HCT116 (cell line): ENCODE measurements at regions not wholly inside any gene's neighbourhood (a gene's known extent, or its start where the extent isn't known, plus 50 kb on each side); places are given as distances from the start of the nearest gene placed in this dataset.

Experiments
- ATAC-seq: fragments of 200-7000 bp; cut with Tn5 transposase; 2 replicates; pipeline ENCODE4 v1.9.1; 2020; ENCODE audit warnings: mild to moderate bottlenecking, moderate library complexity
- BruUV-seq: library from RNA; stranded (reverse); fragments of 400-500 nt; replicated peaks from 2 replicates; lab custom pipeline; 2021; lab: Mats Ljungman, UMichigan
- CTCF ChIA-PET: fragments of 300-600 bp; sonication (Branson Sonifier 250); formaldehyde crosslinking; loops from one replicate; lab custom pipeline; 2021; ENCODE audit warnings: antibody characterized with exemption; lab: Charles Lee
- POLR2A ChIA-PET: fragments of 300-600, 350-600 bp; sonication (Branson Sonifier 250); formaldehyde crosslinking; loops from one replicate; lab custom pipeline; 2021; ENCODE audit warnings: antibody characterized with exemption; lab: Charles Lee
- RAD21 ChIA-PET, 2 experiments: fragments of 300-600 bp; sonication (Branson Sonifier 250); formaldehyde crosslinking; loops; one replicate each; lab custom pipeline; 2023; ENCODE audit warnings: low total read pairs in 2 of 2; ENCODE audit not compliant: uncharacterized antibody in 2 of 2, unreplicated experiment in 2 of 2, low non-redundant PET in 1 of 2; lab: Charles Lee
- DNase-seq: peaks from one replicate; pipeline ENCODE4 v3.0.0-alpha.2; 2010; ENCODE audit warnings: low read depth, low spot score
- H2AFZ ChIP-seq: fragments of 200-600 bp; shearing (Covaris generic), sonication (generic); 2 replicates; pipeline ENCODE4 v1.6.1; 2017; ENCODE audit warnings: low read depth, mixed run types, mixed read lengths, antibody characterized with exemption, low read length; ENCODE audit not compliant: poor library complexity, severe bottlenecking
- H3K27ac ChIP-seq: 2 replicates; pipeline ENCODE4 v1.5.1; 2012; ENCODE audit warnings: low read depth, low read length
- H3K27me3 ChIP-seq: fragments of 200-600 bp; sonication (generic); 2 replicates; pipeline ENCODE4 v1.6.1; 2016; ENCODE audit warnings: mixed run types, low read length, mixed read lengths; ENCODE audit not compliant: insufficient read depth
- H3K36me3 ChIP-seq, 2 experiments: fragments of 200-500 bp in 1 of 2; fragments of 200-600 bp in 1 of 2; sonication (Bioruptor generic) in 1 of 2; sonication (generic) in 1 of 2; 2 replicates each; pipeline versions ENCODE4 v1.5.1 to v1.6.1; 2014 to 2016; ENCODE audit warnings: low read length in 2 of 2, inconsistent platforms in 1 of 2, mixed read lengths in 1 of 2, mixed run types in 1 of 2; ENCODE audit not compliant: insufficient read depth in 2 of 2, control insufficient read depth in 1 of 2
- H3K4me1 ChIP-seq, 2 experiments: fragments of 200-600 bp in 1 of 2; sonication (generic) in 1 of 2; 2 replicates each; pipeline versions ENCODE4 v1.5.1 to v1.6.1; 2012 to 2017; ENCODE audit warnings: low read length in 2 of 2, inconsistent platforms in 1 of 2, mild to moderate bottlenecking in 1 of 2, mixed read lengths in 1 of 2, mixed run types in 1 of 2, moderate library complexity in 1 of 2; ENCODE audit not compliant: insufficient read depth in 2 of 2, control insufficient read depth in 1 of 2
- H3K4me2 ChIP-seq: fragments of 200-600 bp; sonication (generic); 2 replicates; pipeline ENCODE4 v1.6.1; 2017; ENCODE audit warnings: mixed run types, low read length, mixed read lengths
- H3K4me3 ChIP-seq, 2 experiments: fragments of 200-600 bp in 1 of 2; sonication (generic) in 1 of 2; replicated peaks in 1 of 2; 2 replicates each; pipeline ENCODE4 v1.5.1; 2011 to 2016; ENCODE audit warnings: low read length in 2 of 2, control low read depth in 1 of 2, low read depth in 1 of 2, mild to moderate bottlenecking in 1 of 2, mixed read lengths in 1 of 2, mixed run types in 1 of 2
- H3K79me2 ChIP-seq: fragments of 200-600 bp; sonication (generic); 2 replicates; pipeline ENCODE4 v1.6.1; 2017; ENCODE audit warnings: mild to moderate bottlenecking, mixed run types, low read length, moderate library complexity, mixed read lengths; ENCODE audit not compliant: insufficient read depth
- H3K9ac ChIP-seq: fragments of 200-600 bp; sonication (generic); 2 replicates; pipeline ENCODE4 v1.6.1; 2016; ENCODE audit warnings: low read length, mixed read lengths
- H3K9me2 ChIP-seq: fragments of 200-600 bp; sonication (generic), shearing (Covaris generic); 2 replicates; pipeline ENCODE4 v1.6.1; 2017; ENCODE audit warnings: mixed run types, mild to moderate bottlenecking, moderate library complexity; ENCODE audit not compliant: insufficient read depth
- H3K9me3 ChIP-seq, 2 experiments: fragments of 200-500 bp in 1 of 2; fragments of 200-600 bp in 1 of 2; sonication (Bioruptor generic) in 1 of 2; sonication (generic) in 1 of 2; 2 replicates each; pipeline ENCODE4 v1.6.1; 2014 to 2017; ENCODE audit warnings: low read length in 2 of 2, mixed read lengths in 2 of 2, inconsistent platforms in 1 of 2, low read depth in 1 of 2, mild to moderate bottlenecking in 1 of 2, mixed run types in 1 of 2, moderate library complexity in 1 of 2; ENCODE audit not compliant: control insufficient read depth in 1 of 2, insufficient read depth in 1 of 2
- H4K20me1 ChIP-seq: fragments of 200-600 bp; sonication (generic), shearing (Covaris generic); 2 replicates; pipeline ENCODE4 v1.6.1; 2017; ENCODE audit warnings: mixed run types, mild to moderate bottlenecking, moderate library complexity; ENCODE audit not compliant: insufficient read depth
- EGR1 ChIP-seq: IDR thresholded peaks from 2 replicates; pipeline ENCODE4 v1.6.1; 2012; ENCODE audit warnings: low read depth
- JUND ChIP-seq: IDR thresholded peaks from 2 replicates; pipeline ENCODE4 v1.6.1; 2012
- MAX ChIP-seq: IDR thresholded peaks from 2 replicates; pipeline ENCODE4 v1.6.1; 2012
- POLR2A ChIP-seq: IDR thresholded peaks from 2 replicates; pipeline ENCODE4 v1.7.0; 2011; ENCODE audit warnings: borderline replicate concordance; ENCODE audit not compliant: insufficient read depth, insufficient read length; ENCODE audit errors: extremely low read depth
- POLR2AphosphoS5 ChIP-seq: IDR thresholded peaks from 2 replicates; pipeline ENCODE4 v1.6.1; 2011; ENCODE audit warnings: mild to moderate bottlenecking, low read depth, low read length, moderate library complexity
- RAD21 ChIP-seq: IDR thresholded peaks from 2 replicates; pipeline ENCODE4 v1.6.1; 2012; ENCODE audit warnings: low read depth, mild to moderate bottlenecking
- SIN3A ChIP-seq: IDR thresholded peaks from 2 replicates; pipeline ENCODE4 v1.6.1; 2012; ENCODE audit warnings: low read depth
- SRF ChIP-seq: IDR thresholded peaks from 2 replicates; pipeline ENCODE4 v1.6.1; 2012; ENCODE audit warnings: low read depth
- TCF7L2 ChIP-seq: IDR thresholded peaks from 2 replicates; pipeline ENCODE4 v1.7.0; 2011; ENCODE audit warnings: borderline replicate concordance, inconsistent platforms; ENCODE audit not compliant: insufficient read depth, insufficient read length; ENCODE audit errors: extremely low read depth
- ZFX ChIP-seq: fragments of 450-650 bp; IDR thresholded peaks from 2 replicates; pipeline ENCODE4 v1.6.1; 2017
- intact Hi-C: fragments of 100-400 bp; cut with micrococcal nuclease; formaldehyde crosslinking; loops from 2 replicates; pipeline ENCODE4 v1.10.0; 2022
- TF ChIP-seq, protein P1 (sequence below): IDR thresholded peaks from 2 replicates; pipeline ENCODE4 v1.6.1; 2011; ENCODE audit warnings: mild to moderate bottlenecking, low read length, moderate library complexity; ENCODE audit not compliant: insufficient replicate concordance; ENCODE audit errors: extremely low read depth
- TF ChIP-seq, protein P2 (sequence below): IDR thresholded peaks from 2 replicates; pipeline ENCODE4 v1.6.1; 2012; ENCODE audit warnings: low read depth
- TF ChIP-seq, protein P3 (sequence below), 3 experiments: fragments of 200-600 bp in 1 of 3; sonication (generic) in 1 of 3; IDR thresholded peaks in 2 of 3; conservative IDR thresholded peaks in 1 of 3; 2 replicates each; pipeline ENCODE4 v1.5.1; 2012 to 2017; ENCODE audit warnings: low read depth in 2 of 3, low read length in 2 of 3, antibody characterized with exemption in 1 of 3, borderline replicate concordance in 1 of 3, control low read depth in 1 of 3, mild to moderate bottlenecking in 1 of 3, mixed read lengths in 1 of 3, mixed run types in 1 of 3, moderate library complexity in 1 of 3; ENCODE audit not compliant: insufficient read depth in 1 of 3

DNA sequence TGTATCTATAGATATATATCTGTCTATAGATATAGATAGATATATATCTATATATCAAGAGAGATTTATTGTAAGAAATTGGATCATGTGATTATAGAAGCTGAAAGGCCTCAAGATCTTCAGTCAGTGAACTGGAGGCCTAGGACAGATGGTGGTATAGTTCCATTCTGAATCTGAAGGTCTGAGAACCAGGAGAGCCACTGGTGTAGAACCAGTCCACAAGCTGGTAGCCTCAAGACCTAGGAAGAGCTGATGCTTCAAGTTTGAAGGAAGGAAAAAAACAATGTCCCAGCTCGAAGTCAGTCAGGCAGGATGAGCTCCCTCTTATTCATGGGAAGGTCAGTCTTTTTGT, 213.2 kb upstream of the JUN start (continued):
- TF ChIP-seq, protein P1, sequence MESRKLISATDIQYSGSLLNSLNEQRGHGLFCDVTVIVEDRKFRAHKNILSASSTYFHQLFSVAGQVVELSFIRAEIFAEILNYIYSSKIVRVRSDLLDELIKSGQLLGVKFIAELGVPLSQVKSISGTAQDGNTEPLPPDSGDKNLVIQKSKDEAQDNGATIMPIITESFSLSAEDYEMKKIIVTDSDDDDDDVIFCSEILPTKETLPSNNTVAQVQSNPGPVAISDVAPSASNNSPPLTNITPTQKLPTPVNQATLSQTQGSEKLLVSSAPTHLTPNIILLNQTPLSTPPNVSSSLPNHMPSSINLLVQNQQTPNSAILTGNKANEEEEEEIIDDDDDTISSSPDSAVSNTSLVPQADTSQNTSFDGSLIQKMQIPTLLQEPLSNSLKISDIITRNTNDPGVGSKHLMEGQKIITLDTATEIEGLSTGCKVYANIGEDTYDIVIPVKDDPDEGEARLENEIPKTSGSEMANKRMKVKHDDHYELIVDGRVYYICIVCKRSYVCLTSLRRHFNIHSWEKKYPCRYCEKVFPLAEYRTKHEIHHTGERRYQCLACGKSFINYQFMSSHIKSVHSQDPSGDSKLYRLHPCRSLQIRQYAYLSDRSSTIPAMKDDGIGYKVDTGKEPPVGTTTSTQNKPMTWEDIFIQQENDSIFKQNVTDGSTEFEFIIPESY, result no peak
- no peak for TF ChIP-seq ZFX
- no peak for TF ChIP-seq SRF
- no peak for TF ChIP-seq RAD21
- no peak for TF ChIP-seq TCF7L2
- TF ChIP-seq, all 23 proteins: peak for 0

DNA sequence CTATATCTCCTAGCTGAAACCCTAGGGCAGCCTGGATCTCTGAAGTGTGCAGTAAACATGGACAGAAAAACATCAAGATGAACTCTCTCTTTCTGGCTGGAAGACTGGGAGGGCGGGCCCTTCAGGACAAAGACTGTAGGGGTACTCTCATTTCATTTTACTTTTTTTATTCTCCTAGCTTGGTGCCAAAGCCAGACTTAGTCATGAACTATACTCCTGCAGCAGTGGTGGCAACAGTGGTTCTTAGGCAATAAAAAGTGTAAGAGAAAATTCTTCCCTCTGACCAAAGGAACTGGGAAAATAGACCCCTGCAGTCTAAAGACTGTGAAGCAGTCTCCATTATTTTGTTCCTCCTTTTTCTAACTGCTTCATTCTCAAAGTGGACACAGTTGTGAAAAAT, 213.8 kb upstream of the JUN start:
- Histone ChIP-seq H3K4me3 (no peak overlapping the region), H3K9me3 (no peaks in the 10 kb centered on the region), H2AFZ (no peak overlapping the region), H3K9ac (no peak overlapping the region), H3K27ac (no peak overlapping the region), H3K4me1 (no peaks in the 10 kb centered on the region), H3K79me2 (no peaks in the 10 kb centered on the region), H3K36me3 (no peaks in the 10 kb centered on the region), H3K27me3 (no peaks in the 10 kb centered on the region), H3K4me2 (no peak overlapping the region), H4K20me1 (no peaks in the 10 kb centered on the region), H3K9me2 (no peaks in the 10 kb centered on the region)
- ATAC-seq (no peak), DNase-seq (no peak)
- RAD21 ChIA-PET, result no interaction called here
- CTCF ChIA-PET, result no interaction called here
- POLR2A ChIA-PET, result no interaction called here
- intact Hi-C loops, result no loop called here
- no TSS peak for BruUV-seq
- TF ChIP-seq, protein P2, sequence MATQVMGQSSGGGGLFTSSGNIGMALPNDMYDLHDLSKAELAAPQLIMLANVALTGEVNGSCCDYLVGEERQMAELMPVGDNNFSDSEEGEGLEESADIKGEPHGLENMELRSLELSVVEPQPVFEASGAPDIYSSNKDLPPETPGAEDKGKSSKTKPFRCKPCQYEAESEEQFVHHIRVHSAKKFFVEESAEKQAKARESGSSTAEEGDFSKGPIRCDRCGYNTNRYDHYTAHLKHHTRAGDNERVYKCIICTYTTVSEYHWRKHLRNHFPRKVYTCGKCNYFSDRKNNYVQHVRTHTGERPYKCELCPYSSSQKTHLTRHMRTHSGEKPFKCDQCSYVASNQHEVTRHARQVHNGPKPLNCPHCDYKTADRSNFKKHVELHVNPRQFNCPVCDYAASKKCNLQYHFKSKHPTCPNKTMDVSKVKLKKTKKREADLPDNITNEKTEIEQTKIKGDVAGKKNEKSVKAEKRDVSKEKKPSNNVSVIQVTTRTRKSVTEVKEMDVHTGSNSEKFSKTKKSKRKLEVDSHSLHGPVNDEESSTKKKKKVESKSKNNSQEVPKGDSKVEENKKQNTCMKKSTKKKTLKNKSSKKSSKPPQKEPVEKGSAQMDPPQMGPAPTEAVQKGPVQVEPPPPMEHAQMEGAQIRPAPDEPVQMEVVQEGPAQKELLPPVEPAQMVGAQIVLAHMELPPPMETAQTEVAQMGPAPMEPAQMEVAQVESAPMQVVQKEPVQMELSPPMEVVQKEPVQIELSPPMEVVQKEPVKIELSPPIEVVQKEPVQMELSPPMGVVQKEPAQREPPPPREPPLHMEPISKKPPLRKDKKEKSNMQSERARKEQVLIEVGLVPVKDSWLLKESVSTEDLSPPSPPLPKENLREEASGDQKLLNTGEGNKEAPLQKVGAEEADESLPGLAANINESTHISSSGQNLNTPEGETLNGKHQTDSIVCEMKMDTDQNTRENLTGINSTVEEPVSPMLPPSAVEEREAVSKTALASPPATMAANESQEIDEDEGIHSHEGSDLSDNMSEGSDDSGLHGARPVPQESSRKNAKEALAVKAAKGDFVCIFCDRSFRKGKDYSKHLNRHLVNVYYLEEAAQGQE, result no peak
- TF ChIP-seq RAD21, result no peak
- TF ChIP-seq POLR2A, result no peak
- TF ChIP-seq MAX, result no peak
- TF ChIP-seq ZFX, result no peak
- no peak for TF ChIP-seq POLR2AphosphoS5
- no peak for TF ChIP-seq JUND
- no peak for TF ChIP-seq EGR1
- TF ChIP-seq SIN3A, result no peak
- TF ChIP-seq, protein P3, sequence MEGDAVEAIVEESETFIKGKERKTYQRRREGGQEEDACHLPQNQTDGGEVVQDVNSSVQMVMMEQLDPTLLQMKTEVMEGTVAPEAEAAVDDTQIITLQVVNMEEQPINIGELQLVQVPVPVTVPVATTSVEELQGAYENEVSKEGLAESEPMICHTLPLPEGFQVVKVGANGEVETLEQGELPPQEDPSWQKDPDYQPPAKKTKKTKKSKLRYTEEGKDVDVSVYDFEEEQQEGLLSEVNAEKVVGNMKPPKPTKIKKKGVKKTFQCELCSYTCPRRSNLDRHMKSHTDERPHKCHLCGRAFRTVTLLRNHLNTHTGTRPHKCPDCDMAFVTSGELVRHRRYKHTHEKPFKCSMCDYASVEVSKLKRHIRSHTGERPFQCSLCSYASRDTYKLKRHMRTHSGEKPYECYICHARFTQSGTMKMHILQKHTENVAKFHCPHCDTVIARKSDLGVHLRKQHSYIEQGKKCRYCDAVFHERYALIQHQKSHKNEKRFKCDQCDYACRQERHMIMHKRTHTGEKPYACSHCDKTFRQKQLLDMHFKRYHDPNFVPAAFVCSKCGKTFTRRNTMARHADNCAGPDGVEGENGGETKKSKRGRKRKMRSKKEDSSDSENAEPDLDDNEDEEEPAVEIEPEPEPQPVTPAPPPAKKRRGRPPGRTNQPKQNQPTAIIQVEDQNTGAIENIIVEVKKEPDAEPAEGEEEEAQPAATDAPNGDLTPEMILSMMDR (IDR thresholded peaks at IDR 0.05 in 2 of 3, conservative IDR thresholded peaks at IDR 0.05 in 1 of 3; ENCODE audit: borderline replicate concordance in 1 of 3, insufficient read depth in 1 of 3, low read depth in 2 of 3, low read length in 2 of 3), result no peak
